ENCODE measurements at regions not wholly inside any gene's neighbourhood (a gene's known extent, or its start where the extent isn't known, plus 50 kb on each side); places are given as distances from the start of the nearest gene placed in this dataset.
"Not testable (repeated sequence)": the region's sequence is repeated elsewhere in the genome, so short reads cannot be mapped to it uniquely, and the experiment has no call there.

GRCh38 chr2:89828961-89829631 lies 1137.6 kb downstream of the RPIA start:
- not testable (repeated sequence) for TF ChIP-seq CTCF, POLR2A, EP300 (IDR thresholded peaks at IDR 0.05)
